D721Med (cell line): ENCODE measurements at regions not wholly inside any gene's neighbourhood (a gene's known extent, or its start where the extent isn't known, plus 50 kb on each side); places are given as distances from the start of the nearest gene placed in this dataset.

ENCODE experiments used
- DNase-seq: peaks from one replicate; pipeline ENCODE4 v3.0.0; 2011; ENCODE audit warnings: low spot score; ENCODE audit not compliant: insufficient read length
- FAIRE-seq: peaks from 2 replicates; lab custom pipeline; 2011; peaks lifted over from hg19 to GRCh38; lab: Jason Lieb, UNC
- CTCF ChIP-seq: IDR thresholded peaks from 2 replicates; pipeline ENCODE4 v1.5.1; 2012; ENCODE audit warnings: mild to moderate bottlenecking, control low read depth; ENCODE audit not compliant: insufficient read depth; ENCODE audit errors: missing control alignments

DNA sequence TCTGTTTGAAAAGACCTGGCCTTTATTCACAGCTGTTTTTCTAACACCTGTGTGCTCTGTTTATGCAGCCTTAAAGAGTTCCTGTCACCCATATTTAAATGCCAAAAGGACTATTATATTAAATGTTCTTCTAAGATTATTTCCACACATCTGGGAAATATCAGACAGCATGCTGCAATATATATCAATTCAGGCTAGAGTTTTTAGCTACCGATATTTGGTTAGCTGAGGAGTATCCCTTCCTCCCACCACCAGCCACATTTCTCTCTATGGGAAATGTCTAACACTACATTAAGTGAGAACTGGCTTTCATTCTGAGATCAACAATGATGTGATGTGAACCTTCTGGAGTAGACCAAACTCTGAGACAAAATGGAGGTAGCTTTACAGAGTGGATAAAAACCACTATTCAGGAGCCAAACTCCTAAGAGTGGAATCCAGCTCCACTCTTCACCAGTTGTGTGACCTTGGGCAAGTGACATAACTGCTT, 509.2 kb downstream of the ZNF608 start:
- no peak for DNase-seq
- no peak for FAIRE-seq
- TF ChIP-seq CTCF = no peak

DNA sequence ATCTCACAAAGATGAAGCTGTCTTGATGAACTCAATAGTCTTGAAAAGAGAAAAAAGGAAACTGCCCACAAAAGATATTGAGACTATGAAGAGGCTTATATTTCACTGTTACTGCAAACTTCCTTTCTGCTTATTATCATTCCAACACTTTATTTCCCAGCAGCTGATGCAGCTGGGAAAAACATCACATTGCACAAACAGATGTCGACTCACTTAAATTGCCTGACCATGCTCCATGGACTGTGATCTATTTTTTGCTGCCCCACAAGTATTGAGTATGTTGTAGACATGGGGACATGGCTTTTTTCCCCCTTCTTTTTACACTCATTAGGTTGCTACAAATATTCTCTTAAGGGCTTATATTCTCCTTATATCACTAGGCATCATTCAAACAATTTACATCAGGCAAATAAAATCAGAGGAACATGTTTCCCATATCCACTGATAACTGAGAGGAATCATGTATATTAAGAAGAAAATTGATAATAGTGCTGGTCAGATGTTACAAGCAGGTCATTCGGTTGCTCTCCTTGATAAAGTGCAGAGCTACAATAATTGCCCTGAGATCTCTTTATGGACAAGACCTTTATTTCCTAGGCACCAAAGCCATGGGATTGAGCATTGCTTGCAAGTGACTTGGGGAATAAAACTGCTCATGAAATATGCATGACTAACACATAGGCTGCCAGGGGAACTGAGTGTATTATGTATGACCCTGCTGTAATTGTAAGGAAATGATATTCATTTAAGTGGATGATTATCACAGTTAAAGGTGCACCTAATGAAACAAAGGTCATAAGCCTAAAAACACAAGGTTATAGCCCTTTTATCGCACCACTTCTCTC, 509.9 kb downstream of the ZNF608 start:
- FAIRE-seq (no peak), DNase-seq (no peak)
- no peak for TF ChIP-seq CTCF

DNA sequence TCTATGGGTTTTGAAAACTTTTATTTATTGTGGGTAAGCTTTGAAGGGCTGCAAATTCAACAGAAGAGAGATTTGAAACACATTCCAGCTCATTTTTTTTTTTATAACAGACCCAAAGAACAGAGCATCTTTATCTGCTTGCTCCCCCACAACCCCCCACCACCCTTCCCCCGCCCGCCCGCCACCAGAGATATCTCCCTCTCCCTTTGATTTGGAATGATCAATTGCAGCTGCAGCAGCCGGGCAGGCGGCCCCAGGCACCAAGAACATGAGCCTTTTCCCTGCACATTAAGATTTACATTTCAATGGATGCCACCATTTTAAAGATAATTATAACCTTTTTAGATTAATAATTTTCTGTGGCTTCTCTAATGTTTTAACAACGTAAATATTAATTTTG, 510.9 kb downstream of the ZNF608 start:
- FAIRE-seq (no peak), DNase-seq (no peak)
- TF ChIP-seq CTCF = no peak

- FAIRE-seq = no peak
- no peak for DNase-seq
- TF ChIP-seq CTCF = no peak
These were observed 511.5 kb downstream of the ZNF608 start for GRCh38 chr5:124234770-124235562.

GRCh38 chr5:124234022-124234769, 512.2 kb downstream of the ZNF608 start:
- DNase-seq (no peak), FAIRE-seq (no peak)
- TF ChIP-seq CTCF = no peak

- TF ChIP-seq CTCF = no peak
- DNase-seq = no peak
- no peak for FAIRE-seq
These were observed 513.9 kb downstream of the ZNF608 start for GRCh38 chr5:124232515-124232914.
